NCI-H524 (cell line): ENCODE measurements at regions not wholly inside any gene's neighbourhood (a gene's known extent, or its start where the extent isn't known, plus 50 kb on each side); places are given as distances from the start of the nearest gene placed in this dataset.
"Not testable (repeated sequence)": the region's sequence is repeated elsewhere in the genome, so short reads cannot be mapped to it uniquely, and the experiment has no call there.

Source experiments
- DNase-seq, 2 experiments: peaks; one replicate each; lab custom pipeline; 2025; lab: John Stamatoyannopoulos, UW

GRCh38 chr4:154164931-154165839, 326.4 kb downstream of the DCHS2 start:
- DNase-seq: no peak

- no peak for DNase-seq
Measured at GRCh38 chr4:154160519-154161301, 330.9 kb downstream of the DCHS2 start.

GRCh38 chr4:154158361-154159155, 333.0 kb downstream of the DCHS2 start:
- no peak for DNase-seq

GRCh38 chr4:154152546-154152945, 339.1 kb downstream of the DCHS2 start:
- no peak for DNase-seq

- DNase-seq: not testable (repeated sequence)
Measured at GRCh38 chr4:154149236-154149635, 342.4 kb downstream of the DCHS2 start.

- no peak for DNase-seq
Measured at GRCh38 chr4:154143720-154144119, 347.9 kb downstream of the DCHS2 start.

- DNase-seq: no peak
Measured at GRCh38 chr4:154142664-154143063, 348.9 kb downstream of the DCHS2 start.

- DNase-seq: no peak
Measured at GRCh38 chr4:154140869-154141268, 350.7 kb downstream of the DCHS2 start.

GRCh38 chr4:154137320-154137905, 348.5 kb upstream of the SFRP2 start:
- no peak for DNase-seq

- DNase-seq: no peak
Measured at GRCh38 chr4:154135576-154135975, 346.7 kb upstream of the SFRP2 start.

GRCh38 chr4:154132406-154132805, 343.5 kb upstream of the SFRP2 start:
- no peak for DNase-seq

- DNase-seq: no peak
Measured at GRCh38 chr4:154126276-154126675, 337.4 kb upstream of the SFRP2 start.

- DNase-seq: no peak
Measured at GRCh38 chr4:154125340-154125739, 336.5 kb upstream of the SFRP2 start.

- DNase-seq: no peak
Measured at GRCh38 chr4:154124539-154125255, 335.8 kb upstream of the SFRP2 start.

- DNase-seq: no peak
Measured at GRCh38 chr4:154123897-154124296, 335.0 kb upstream of the SFRP2 start.

GRCh38 chr4:154120690-154121345, 331.9 kb upstream of the SFRP2 start:
- DNase-seq: no peak

- DNase-seq: no peak
Measured at GRCh38 chr4:154120006-154120676, 331.3 kb upstream of the SFRP2 start.

GRCh38 chr4:154119317-154119716, 330.4 kb upstream of the SFRP2 start:
- no peak for DNase-seq

GRCh38 chr4:154117726-154118125, 328.8 kb upstream of the SFRP2 start:
- not testable (repeated sequence) for DNase-seq

GRCh38 chr4:154107337-154107736, 318.5 kb upstream of the SFRP2 start:
- DNase-seq: no peak
